SKM-1 (cell line): ENCODE measurements at regions not wholly inside any gene's neighbourhood (a gene's known extent, or its start where the extent isn't known, plus 50 kb on each side); places are given as distances from the start of the nearest gene placed in this dataset.
"Not testable (repeated sequence)": the region's sequence is repeated elsewhere in the genome, so short reads cannot be mapped to it uniquely, and the experiment has no call there.

ENCODE experiments used
- DNase-seq: peaks from one replicate; lab custom pipeline; 2025; ENCODE audit not compliant: unreplicated experiment; lab: John Stamatoyannopoulos, UW

GRCh38 chr1:73859227-73859626, 338.7 kb downstream of the LRRIQ3 start:
- DNase-seq, result no peak

DNA sequence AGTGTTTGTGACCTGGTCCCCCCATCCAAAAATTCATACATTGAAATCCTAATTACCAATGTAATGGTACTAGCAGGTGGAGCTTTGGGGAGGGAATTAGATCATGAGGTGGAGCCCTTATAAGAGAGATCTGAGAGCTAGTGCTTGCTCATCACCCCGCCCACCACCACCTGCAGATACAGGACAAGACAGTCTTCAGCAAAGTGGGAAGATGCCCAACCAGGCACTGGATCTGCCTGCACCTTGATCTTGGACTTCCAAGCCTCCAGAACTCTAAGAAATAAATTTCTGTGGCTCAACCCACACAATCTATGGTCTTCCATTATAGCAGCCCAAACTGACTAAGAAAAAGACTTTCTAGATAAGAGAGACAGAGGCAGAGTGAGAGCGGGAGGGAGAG, 343.4 kb downstream of the LRRIQ3 start:
- no peak for DNase-seq

DNA sequence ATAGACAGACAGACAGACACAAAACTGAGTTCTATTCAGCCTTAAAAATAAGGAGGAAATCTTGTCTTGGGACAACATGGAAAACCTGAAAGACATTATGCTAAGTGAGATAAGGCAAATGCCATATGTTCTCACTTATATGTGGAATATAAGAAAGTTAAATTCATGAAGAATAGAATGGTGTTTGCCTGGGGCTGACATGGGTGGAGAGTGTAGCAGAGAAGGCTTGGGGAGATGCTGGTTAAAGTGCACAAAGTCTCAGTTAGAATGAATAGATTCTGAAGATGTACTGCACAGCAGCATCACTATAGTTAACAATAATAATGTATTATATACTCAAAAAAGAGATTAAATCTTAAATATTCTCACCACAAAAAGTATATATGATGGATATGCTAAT, 355.5 kb downstream of the LRRIQ3 start:
- DNase-seq, result no peak

- DNase-seq, result no peak
Observed at GRCh38 chr1:73839922-73840321, 358.1 kb downstream of the LRRIQ3 start.

- DNase-seq, result no peak
Observed at GRCh38 chr1:73832276-73833181, 365.4 kb downstream of the LRRIQ3 start.

DNA sequence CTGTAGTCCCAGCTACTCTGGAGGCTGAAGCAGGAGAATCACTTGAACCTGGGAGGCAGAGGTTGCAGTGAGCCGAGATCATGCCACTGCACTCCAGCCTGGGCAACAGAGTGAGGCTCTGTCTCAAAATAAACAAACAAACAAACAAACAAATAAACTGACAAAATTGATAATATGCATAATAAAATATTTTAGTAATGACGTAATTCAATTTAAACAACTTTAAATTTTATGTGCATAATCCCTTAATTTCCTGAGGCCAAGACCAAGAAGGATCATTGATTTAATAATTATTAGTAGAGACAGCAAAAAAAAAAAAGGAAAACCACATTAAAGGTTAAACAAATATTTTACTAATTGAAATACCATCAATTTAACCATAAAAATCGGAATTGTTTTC, 370.7 kb downstream of the LRRIQ3 start:
- DNase-seq, result not testable (repeated sequence)

- DNase-seq, result no peak
Observed at GRCh38 chr1:73824065-73824464, 373.9 kb downstream of the LRRIQ3 start.

DNA sequence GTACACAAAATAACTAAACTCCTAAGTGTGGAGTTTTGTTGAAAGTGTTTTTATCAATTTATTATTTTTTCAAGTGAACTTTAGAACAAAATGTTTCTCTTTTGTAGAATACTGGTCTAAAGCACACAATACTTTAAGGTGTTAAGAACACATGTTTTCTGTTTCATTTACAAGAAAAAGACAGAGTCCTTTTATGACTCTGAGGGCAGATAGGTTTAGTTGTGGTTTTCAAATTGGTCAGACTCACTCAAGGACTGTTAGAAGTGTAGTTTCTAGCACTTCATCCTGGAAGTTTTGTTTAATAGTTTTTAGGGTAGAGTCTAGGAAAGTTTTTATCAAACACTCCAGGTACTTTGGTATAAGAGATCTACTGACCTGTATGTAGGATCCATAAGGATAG, 376.5 kb downstream of the LRRIQ3 start:
- DNase-seq, result no peak

GRCh38 chr1:73820843-73821242, 377.1 kb downstream of the LRRIQ3 start:
- DNase-seq, result no peak

DNA sequence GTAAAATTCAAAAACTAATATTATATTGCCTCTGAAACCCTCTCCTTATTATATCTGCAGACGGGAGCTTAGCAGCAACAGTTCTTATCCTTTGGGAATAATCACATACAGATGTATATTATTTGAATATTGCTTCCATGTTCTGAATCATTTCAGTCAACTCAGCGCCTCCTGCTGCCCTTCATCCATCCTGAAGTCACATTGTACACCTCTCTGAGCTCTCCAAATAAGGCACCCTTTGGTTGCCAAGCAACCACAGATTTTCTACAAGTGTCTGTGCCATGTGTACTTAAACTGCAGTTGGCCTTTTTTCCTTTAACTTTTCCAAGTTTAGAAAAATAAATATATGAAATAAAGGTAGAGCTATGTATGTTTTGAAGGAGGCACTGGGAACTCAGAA, 384.3 kb downstream of the LRRIQ3 start:
- no peak for DNase-seq

DNA sequence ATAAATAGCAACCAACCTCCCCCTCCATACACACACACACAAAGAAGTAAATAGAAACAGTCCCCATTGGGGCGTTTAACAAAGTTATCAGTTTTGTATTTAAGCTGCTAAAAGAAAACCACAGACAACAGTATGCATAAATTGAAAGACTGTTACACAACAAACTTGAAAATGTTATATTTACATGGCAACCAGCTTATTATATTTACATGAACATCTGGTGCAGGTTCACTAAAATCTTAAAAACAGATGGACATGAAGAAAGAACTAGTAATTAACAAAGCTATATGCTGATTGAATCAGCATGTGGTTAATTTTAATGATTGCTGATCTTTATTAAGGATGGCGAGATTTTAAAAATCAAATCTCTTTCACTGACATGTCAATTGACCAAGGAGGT, 384.7 kb downstream of the LRRIQ3 start:
- DNase-seq, result no peak

GRCh38 chr1:73811798-73812197, 386.2 kb downstream of the LRRIQ3 start:
- no peak for DNase-seq

- no peak for DNase-seq
Observed at GRCh38 chr1:73804935-73805334, 393.0 kb downstream of the LRRIQ3 start.

- DNase-seq, result no peak
Observed at GRCh38 chr1:73803380-73803779, 394.6 kb downstream of the LRRIQ3 start.

DNA sequence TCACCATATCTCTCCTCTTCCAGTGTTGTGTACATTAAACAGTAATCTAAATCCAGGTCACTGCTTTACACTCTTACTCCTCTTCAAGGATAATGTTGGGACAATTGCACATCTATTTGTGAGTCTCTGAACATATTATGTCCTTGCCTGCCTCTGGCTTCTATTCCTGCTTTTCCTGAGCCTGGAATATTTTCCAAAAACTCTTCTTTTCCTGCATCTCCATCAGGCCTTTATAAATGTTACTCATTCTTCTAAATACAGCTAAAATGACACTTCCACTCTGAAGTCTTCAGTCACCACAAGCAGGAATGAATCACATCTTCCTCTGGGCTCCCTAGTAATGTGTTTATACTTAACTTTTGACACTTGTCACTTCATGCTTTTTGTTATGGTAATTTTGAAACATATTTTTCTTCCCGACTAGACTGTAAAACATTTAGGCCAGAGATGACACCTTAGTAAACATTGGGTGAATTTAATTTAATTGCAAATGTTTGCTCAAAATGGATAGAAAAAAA, 396.0 kb downstream of the LRRIQ3 start:
- no peak for DNase-seq

DNA sequence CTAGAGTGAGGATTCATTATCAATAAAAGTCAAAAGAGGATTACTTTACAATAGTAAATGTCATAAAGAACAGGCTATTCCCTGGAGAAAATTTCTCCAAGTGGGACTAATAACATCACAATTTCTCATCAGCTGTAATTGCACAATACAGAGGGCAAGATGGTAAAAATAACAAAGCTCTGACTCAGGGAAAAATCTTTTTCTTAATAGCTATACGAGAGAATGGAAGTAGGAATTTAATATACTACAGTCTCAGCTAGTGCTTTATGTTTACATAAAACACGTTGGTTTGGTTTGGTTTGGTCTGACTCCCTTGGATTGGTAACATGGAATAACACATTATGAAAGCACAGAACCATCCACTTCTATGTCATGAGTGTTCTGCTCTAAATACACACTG, 397.6 kb downstream of the LRRIQ3 start:
- no peak for DNase-seq

GRCh38 chr1:73789965-73790364, 408.0 kb downstream of the LRRIQ3 start:
- no peak for DNase-seq

DNA sequence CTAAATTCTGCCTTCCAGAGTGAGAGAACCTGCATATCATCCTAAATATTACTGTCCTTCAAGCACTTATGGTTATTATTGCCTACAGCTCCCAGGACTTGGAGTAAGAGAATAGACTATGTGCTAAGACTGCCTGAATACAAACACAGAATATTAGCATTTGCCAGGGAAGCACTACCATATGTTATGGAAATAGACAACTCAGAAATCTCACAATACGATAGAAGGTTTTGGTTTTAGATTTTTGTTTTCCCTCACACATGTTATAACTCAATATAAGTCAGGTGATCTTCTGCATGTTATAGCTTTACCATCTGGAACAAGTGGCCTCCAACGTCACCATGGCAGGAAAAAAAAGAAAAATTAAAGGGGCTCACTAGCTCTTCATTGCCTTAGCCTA, 413.9 kb downstream of the LRRIQ3 start:
- no peak for DNase-seq

DNA sequence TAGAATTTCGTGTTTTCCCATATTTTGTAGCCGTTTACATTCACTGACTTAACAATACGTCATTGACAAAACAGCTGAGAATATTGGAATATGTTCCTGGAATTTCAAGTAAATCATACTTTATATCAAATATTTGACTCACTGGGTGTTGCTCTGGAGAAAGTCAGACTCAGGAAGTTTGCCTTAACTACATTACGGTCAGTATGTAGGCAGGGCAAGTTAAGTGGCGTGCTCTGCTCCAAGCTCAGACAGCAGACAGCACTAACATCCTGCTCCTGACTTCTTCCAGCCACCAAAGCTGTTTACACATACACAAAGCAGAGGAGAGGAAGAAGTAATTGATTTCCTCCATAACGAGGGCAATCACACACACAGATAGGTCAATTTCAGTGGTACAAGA, 414.6 kb downstream of the LRRIQ3 start:
- DNase-seq, result no peak

GRCh38 chr1:73782901-73783300, 415.1 kb downstream of the LRRIQ3 start:
- DNase-seq, result no peak

DNA sequence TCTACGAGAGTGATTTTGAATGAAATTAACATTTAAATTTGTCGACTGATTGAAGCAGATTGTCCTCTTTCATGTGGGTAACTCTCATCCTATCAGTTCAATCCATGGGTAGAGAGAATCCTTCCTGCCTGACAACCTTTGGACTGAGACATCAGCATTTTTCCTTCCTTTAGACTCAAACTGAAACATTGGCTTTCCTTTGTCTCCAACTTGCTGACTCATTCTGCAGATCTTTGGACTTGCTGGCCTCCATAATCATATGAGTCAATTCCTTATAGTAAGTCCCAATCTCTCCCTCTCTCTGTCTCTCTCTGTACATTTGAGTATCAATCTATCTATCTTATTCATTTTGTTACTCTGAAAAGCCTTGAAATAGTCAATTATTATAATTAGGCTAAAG, 416.7 kb downstream of the LRRIQ3 start:
- DNase-seq, result no peak

GRCh38 chr1:73778471-73778870, 419.5 kb downstream of the LRRIQ3 start:
- no peak for DNase-seq

- DNase-seq, result no peak
Observed at GRCh38 chr1:73775896-73776295, 422.1 kb downstream of the LRRIQ3 start.
